GM13977 (cell line): ENCODE measurements at regions not wholly inside any gene's neighbourhood (a gene's known extent, or its start where the extent isn't known, plus 50 kb on each side); places are given as distances from the start of the nearest gene placed in this dataset.

Experiments used
- DNase-seq: peaks from one replicate; pipeline ENCODE4 v3.0.0; 2012; ENCODE audit warnings: low spot score
- in situ Hi-C: fragments of 300-500 bp; cut with MboI; formaldehyde crosslinking; loops from one replicate; pipeline ENCODE4 v1.12.0; 2022; ENCODE audit warnings: low sequenced_read_pairs, low pct_unique_long_range_greater_than_20kb, mixed read lengths, inconsistent platforms; ENCODE audit not compliant: unreplicated experiment
- TF ChIP-seq, protein P1 (sequence below): IDR thresholded peaks from 2 replicates; pipeline ENCODE4 v1.5.1; 2012; ENCODE audit warnings: mild to moderate bottlenecking, control low read depth; ENCODE audit not compliant: insufficient read depth; ENCODE audit errors: extremely low read depth, missing control alignments

DNA sequence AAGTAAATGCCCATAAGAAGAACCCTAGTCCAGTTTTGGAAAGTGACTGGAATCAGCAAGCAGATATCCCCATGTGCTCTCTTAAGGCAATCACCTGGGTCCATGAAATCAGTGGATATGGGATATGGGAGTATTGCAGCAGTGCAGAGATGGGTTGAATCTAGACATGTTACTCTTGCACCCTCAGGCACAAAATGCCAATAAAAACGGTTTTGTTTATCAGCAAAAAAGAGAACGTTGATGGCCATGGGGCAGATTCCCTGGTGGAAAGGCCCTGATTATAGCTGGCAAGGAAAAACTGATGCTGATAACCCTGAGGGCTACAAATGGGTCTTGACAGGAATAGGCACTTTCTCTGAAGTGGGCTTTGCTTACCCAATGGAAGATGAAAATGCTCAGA, 380.2 kb upstream of the SEMA6D start:
- in situ Hi-C loops: no loop called here
- TF ChIP-seq, protein P1, sequence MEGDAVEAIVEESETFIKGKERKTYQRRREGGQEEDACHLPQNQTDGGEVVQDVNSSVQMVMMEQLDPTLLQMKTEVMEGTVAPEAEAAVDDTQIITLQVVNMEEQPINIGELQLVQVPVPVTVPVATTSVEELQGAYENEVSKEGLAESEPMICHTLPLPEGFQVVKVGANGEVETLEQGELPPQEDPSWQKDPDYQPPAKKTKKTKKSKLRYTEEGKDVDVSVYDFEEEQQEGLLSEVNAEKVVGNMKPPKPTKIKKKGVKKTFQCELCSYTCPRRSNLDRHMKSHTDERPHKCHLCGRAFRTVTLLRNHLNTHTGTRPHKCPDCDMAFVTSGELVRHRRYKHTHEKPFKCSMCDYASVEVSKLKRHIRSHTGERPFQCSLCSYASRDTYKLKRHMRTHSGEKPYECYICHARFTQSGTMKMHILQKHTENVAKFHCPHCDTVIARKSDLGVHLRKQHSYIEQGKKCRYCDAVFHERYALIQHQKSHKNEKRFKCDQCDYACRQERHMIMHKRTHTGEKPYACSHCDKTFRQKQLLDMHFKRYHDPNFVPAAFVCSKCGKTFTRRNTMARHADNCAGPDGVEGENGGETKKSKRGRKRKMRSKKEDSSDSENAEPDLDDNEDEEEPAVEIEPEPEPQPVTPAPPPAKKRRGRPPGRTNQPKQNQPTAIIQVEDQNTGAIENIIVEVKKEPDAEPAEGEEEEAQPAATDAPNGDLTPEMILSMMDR: no peak
- DNase-seq: no peak

DNA sequence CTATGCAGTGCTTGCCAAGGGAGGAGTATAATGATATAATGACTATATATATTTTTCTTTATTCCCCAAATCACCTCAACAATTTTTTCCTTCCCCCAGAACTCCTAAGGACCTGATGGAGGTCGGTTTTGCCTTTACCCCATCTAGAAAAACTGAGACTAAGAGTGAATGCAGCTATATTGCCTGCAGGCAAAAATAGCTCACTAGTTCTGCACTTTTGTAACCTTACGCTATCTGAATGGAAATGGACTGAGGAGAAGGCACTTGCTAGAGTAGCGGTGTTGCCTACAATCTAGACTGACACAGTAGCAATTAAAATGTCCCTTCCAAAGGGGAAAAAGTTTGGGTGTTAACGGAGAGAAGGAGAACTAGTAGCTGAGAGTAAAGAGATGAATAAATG, 379.5 kb upstream of the SEMA6D start:
- in situ Hi-C loops: no loop called here
- DNase-seq: no peak
- TF ChIP-seq, protein P1: no peak

DNA sequence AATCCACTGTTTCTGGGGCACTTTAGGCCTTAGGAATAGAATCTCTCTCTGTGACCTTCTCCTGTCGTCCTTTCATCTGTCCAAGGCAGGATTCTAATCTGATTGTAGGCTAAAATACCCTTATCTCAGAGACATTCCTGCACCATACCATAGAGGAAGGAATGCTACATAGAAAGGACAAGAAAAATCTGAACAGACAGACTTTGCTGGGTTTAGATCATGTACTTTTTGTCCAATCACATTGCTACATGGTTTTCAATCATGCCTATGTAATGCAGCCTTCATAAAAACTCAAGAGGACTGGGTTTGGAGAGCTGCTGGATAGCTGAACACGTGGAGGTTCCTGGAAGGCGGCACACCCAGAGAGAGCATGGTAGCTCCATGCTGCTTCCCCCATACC, 378.5 kb upstream of the SEMA6D start:
- TF ChIP-seq, protein P1: no peak
- no peak for DNase-seq
- in situ Hi-C loops: no loop called here

DNA sequence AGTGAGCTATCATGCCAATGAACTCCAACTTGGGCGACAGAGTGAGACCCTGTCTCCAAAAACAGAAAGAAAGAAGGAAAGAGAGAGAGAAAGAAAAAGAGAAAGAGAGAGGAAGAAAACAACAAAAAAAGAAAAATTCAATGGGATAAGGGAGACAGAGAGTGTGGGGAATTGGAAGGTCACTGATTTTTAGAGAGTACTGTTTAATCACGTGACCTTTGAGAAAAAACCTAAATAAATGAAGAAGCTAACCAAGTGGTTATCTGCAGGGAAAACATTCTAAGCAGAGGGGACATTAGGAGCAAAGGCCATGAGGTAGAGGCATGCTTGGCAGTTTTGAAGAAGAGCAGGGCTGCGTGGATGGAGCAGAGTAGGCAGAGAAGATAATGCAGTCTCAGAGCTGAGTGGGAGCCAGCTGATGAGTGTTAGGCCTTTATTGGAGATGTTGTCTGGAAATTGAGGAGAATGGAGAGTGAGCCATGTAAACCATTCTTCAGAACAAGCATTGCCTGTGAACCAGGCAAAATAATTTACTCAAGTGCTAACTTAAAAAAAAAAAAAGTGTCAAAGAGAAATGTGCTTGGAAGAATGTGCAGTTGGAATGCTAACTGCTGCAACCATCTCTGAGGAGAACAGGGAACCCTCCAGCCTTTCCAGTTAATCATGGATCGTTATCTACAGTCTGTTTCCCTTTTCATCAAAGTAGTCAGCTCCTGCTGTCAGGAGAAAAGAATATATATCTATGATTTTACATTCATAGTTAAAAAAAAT, 377.3 kb upstream of the SEMA6D start:
- TF ChIP-seq, protein P1: no peak
- in situ Hi-C loops: no loop called here
- no peak for DNase-seq

DNA sequence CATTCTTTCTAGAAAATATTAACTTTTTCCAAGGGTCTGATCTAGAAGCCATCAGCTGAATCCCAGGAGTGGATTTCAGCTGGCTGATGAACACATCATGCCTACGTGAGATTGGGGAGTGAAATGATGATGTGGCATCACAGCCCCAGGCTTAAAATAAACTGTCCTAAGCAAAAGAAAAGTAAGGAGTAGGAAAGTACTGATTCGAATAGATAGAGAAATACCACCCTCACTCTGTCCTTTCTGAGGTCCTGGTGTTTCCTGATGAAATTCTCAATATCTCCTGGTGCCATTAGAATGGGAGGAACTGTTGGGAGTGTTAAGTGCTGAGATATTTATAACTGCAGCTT, 376.8 kb upstream of the SEMA6D start:
- no peak for DNase-seq
- in situ Hi-C loops: no loop called here

DNA sequence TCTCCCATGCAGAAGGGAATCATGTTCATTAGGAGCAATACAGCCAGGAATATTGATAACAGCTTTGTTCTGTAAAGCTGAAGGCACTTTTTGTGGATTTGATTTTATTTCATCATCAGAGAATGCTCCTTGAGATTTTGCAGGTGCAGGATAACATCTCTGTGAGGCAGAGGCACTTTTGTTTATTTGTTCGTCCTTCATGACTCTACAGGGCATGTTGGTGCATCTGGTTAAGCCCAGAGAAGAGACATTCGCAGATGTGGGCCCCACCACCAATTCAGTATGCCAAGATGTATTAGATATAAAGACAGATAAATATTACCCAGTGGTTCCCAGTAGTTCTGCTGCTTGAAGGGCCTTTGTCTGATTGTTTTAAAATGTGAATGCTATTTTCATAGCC, 368.1 kb upstream of the SEMA6D start:
- TF ChIP-seq, protein P1: no peak
- in situ Hi-C loops: no loop called here
- no peak for DNase-seq

More for the DNA sequence above, 376.8 kb upstream of the SEMA6D start:
- TF ChIP-seq, protein P1: no peak

DNA sequence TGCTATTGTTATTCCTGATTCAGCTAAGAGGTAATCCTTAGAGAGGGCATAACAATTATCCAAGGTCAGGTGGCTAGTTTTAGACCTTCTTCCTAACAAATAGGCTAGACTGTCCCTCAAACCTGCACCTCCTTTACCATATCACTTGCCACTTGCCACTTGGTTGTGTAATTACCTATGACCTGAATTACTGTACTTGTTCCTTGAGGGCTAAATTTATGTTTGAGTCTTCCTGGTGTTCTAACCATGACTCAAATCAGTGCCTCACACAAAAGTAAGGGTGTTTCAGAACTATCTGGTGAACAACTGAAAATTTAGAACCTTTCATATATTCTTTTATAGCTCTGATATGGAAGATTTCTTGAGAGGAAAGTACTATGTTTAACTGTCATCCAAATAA, 365.8 kb upstream of the SEMA6D start:
- in situ Hi-C loops: no loop called here

More for the DNA sequence above, 365.8 kb upstream of the SEMA6D start:
- TF ChIP-seq, protein P1: no peak
- DNase-seq: no peak
